GM18951 (cell line): ENCODE measurements at regions not wholly inside any gene's neighbourhood (a gene's known extent, or its start where the extent isn't known, plus 50 kb on each side); places are given as distances from the start of the nearest gene placed in this dataset.

Experiments
- POLR2A ChIP-seq: IDR thresholded peaks from 4 replicates; pipeline ENCODE4 v1.6.1; 2011; ENCODE audit warnings: mild to moderate bottlenecking; ENCODE audit not compliant: insufficient read length, insufficient read depth; ENCODE audit errors: extremely low read depth
- in situ Hi-C: fragments of 300-500 bp; cut with MboI; formaldehyde crosslinking; loops from one replicate; pipeline ENCODE4 v1.12.0; 2022; ENCODE audit warnings: low sequenced_read_pairs, mixed read lengths, inconsistent platforms; ENCODE audit not compliant: unreplicated experiment

- TF ChIP-seq POLR2A = no peak
- in situ Hi-C loops = no loop called here
These were observed 385.8 kb downstream of the ZNF536 start for GRCh38 chr19:30757837-30758617.

GRCh38 chr19:30757104-30757836, 385.1 kb downstream of the ZNF536 start:
- no peak for TF ChIP-seq POLR2A
- in situ Hi-C loops = no loop called here

GRCh38 chr19:30755581-30755980, 383.4 kb downstream of the ZNF536 start:
- in situ Hi-C loops = no loop called here
- no peak for TF ChIP-seq POLR2A

- in situ Hi-C loops = no loop called here
- no peak for TF ChIP-seq POLR2A
These were observed 382.0 kb downstream of the ZNF536 start for GRCh38 chr19:30754162-30754561.

GRCh38 chr19:30752876-30753275, 380.7 kb downstream of the ZNF536 start:
- in situ Hi-C loops = no loop called here
- no peak for TF ChIP-seq POLR2A

- in situ Hi-C loops = no loop called here
- no peak for TF ChIP-seq POLR2A
These were observed 380.0 kb downstream of the ZNF536 start for GRCh38 chr19:30752201-30752600.

GRCh38 chr19:30745476-30745985, 373.3 kb downstream of the ZNF536 start:
- no peak for TF ChIP-seq POLR2A
- in situ Hi-C loops = no loop called here

GRCh38 chr19:30744741-30745475, 372.7 kb downstream of the ZNF536 start:
- in situ Hi-C loops = no loop called here
- no peak for TF ChIP-seq POLR2A

GRCh38 chr19:30743702-30744101, 371.5 kb downstream of the ZNF536 start:
- no peak for TF ChIP-seq POLR2A
- in situ Hi-C loops = no loop called here

GRCh38 chr19:30743011-30743410, 370.8 kb downstream of the ZNF536 start:
- TF ChIP-seq POLR2A = no peak
- in situ Hi-C loops = no loop called here

GRCh38 chr19:30742406-30742938, 370.3 kb downstream of the ZNF536 start:
- in situ Hi-C loops = no loop called here

GRCh38 chr19:30741566-30741965, 369.4 kb downstream of the ZNF536 start:
- in situ Hi-C loops = no loop called here
- no peak for TF ChIP-seq POLR2A

More at GRCh38 chr19:30742406-30742938, 370.3 kb downstream of the ZNF536 start:
- TF ChIP-seq POLR2A = no peak

GRCh38 chr19:30739394-30739793, 367.2 kb downstream of the ZNF536 start:
- no peak for TF ChIP-seq POLR2A
- in situ Hi-C loops = no loop called here
